NCI-H526 treated with DMSO at 0.1 percent for 48 hours (cell line): ENCODE measurements at regions not wholly inside any gene's neighbourhood (a gene's known extent, or its start where the extent isn't known, plus 50 kb on each side); places are given as distances from the start of the nearest gene placed in this dataset.
"Not testable (repeated sequence)": the region's sequence is repeated elsewhere in the genome, so short reads cannot be mapped to it uniquely, and the experiment has no call there.

ENCODE experiments used
- DNase-seq: peaks from one replicate; lab custom pipeline; 2025; lab: John Stamatoyannopoulos, UW

- no peak for DNase-seq
These were observed 185.9 kb upstream of the G2E3 start for GRCh38 chr14:30373053-30373452.

- DNase-seq: no peak
These were observed 185.4 kb upstream of the G2E3 start for GRCh38 chr14:30373526-30373925.

DNA sequence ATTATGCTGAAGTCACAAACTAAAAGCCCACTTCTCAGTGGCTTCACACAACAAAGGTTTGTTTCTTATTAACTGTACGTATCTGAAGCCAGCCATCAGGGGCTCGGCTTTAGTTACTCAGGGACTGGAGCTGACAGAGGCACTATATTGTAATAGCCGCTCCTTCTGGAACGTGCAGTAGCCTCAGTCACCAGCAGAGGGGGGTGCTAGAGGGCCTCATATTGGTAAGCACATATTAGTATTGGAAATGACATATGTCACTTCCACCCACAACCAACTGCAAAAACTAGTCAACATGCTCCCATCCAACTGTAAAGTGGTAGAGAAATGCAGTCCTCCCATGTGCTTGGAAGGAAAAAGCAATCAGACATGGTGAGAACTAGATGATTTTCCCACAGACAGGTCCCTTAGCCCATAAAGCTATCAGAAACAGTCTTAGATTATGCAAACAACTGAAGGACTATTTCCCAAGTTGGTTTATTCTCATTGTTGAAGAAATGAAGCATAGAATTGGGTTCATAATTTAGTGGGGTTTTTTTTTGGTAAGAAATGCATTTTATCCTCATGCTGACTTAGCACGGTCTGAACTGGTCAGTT, 183.6 kb upstream of the G2E3 start:
- DNase-seq: peak; percentile 21

- no peak for DNase-seq
These were observed 177.0 kb upstream of the G2E3 start for GRCh38 chr14:30381861-30382480.

GRCh38 chr14:30385925-30386324, 173.0 kb upstream of the G2E3 start:
- DNase-seq: no peak

DNA sequence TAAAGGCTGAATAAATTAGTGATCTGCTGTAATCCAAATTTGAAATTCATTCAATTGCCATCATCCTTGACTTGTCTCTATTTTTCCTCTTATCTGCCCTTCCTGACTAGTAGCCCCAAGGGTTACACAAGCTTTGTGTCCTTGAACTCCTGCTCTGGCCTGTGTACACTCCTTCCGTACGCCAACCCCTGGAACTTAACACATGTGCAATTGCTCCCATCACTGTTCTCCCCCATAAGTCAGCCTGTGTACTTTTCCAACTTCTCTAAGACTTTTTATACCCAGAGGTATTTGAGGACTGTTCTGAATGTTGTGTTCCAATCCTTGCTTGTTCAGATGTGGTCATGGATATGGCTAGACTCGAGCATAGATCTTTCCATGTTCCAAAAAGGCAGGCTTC, 171.1 kb upstream of the G2E3 start:
- no peak for DNase-seq

GRCh38 chr14:30389134-30389876, 169.7 kb upstream of the G2E3 start:
- no peak for DNase-seq

DNA sequence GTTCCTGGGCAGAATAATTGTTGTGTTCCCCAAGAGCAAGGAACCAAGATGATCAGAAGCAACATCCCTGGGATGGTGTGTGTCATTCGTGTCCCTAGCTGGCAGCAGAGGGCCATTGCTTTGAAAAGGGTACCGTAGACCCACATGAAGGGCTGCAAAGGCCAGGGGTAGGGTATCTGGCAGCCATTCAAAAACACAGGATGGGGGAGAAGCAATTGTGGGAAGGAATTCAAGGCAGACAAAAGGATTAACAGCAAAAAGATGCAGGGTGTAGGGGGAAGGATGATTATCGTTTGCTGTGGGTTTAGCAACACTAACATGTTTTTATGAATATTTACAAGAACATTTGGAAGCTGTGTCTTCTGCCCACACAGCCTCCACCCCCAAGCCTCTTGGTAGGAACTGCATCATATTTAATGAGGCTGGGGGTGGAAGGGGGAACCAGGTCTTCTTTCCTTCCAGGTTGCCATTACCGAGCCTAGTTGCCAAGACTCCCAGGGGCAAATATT, 169.0 kb upstream of the G2E3 start:
- DNase-seq: no peak

DNA sequence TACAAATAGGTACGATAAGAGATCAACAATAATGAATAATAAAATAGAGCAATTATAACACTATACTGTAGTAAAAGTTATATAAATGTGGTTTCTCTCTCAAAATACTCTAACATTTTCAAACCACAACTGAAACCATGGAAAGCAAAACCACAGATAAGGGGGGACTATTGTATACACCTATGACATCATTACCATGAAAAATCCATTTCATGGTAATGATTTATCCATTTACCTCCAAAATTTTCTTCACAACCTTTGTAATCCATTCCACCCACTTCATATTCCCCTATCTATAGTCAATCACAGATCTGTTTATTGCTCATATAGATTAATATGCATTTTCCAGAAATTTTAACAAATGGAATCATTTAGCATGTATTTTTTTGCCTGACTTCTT, 163.9 kb upstream of the G2E3 start:
- DNase-seq: no peak

DNA sequence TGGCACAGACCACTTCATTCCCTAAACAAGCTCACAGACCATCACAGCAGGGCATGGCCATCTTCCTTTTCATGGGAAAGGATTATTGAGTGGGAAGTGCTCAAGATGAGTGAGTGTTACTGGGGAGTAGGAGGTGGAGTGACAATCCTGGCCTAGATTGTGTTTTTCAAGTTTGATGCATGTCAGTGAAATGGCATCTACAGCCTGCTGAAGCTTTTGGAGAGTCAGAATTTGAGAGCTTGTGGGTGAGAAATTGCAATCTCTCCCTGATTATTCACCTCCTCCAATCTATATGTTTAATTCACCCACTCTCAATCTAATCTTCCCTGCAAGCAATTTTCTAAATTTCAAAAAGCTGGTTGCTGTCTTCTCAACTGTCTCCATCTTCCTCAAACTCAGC, 156.1 kb upstream of the G2E3 start:
- DNase-seq: no peak

DNA sequence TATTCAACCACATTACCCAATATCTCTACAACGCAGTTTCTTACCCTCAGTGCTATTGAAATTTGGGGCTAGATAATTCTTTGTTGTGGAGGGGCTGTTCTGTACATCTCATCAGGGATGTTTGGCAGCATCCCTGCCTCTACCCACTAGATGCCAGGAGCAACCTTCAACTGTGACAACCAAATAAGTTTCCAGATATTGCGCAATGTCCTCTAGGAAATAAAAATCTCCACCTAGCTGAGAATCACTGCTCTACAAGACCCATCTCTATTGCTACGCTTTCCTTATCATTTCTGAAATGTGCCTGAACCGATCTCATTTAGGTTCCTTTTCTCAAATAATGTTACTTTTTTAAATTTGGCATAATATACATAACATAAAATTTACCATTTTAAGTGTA, 155.2 kb upstream of the G2E3 start:
- no peak for DNase-seq

DNA sequence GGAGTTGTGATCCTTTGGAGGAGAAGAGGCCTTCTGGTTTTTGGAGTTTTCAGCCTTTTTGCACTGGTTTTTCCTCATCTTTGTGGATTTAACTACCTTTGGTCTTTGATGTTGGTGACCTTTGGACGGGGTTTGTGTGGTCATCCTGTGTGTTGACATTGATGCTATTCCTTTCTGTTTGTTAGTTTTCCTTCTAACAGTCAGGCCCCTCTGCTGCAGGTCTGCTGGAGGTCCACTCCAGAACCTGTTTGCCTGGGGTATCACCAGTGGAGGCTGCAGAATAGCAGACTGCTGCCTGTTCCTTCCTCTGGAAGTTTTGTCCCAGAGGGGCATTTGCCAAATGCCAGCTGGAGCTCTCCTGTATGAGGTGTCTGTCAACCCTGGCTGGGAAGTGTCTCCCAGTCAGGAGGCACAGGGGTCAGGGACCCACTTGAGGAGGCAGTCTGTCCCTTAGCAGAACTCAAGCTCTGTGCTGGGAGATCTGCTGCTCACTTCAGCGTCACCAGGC, 149.4 kb upstream of the G2E3 start:
- DNase-seq: not testable (repeated sequence)

DNA sequence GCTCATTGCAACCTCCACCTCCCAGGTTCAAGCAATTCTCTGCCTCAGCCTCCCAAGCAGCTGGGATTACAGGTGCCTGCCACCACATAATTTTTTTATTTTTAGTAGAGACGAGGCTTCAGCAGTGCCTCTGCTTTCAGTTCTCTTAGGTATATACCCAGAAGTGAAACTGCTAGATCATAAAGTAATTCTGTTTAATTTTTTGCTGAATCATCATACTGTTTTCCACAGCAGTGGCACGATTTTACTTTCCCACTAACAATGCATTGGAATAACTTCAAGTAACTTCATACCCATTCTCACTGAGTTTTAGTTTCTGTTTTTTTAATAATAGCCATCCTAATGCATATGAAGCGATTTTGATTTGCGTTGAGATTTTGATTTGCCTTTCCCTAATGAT, 148.0 kb upstream of the G2E3 start:
- no peak for DNase-seq

DNA sequence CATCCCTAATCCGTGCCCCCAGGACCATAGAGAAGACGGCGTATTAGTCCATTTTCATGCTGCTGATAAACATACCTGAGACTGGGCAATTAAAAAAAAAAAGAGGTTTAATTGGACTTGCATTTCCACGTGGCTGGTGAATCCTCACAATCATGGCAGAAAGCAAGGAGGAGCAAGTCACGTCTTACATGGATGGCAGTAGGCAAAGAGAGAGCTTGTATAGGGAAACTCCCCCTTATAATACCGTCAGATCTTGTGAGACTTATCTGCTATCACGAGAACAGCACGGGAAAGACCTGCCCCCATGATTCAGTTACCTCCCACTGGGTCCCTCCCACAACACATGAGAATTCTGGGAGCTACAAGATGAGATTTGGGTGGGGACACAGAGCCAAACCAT, 145.8 kb upstream of the G2E3 start:
- DNase-seq: not testable (repeated sequence)

- no peak for DNase-seq
These were observed 141.8 kb upstream of the G2E3 start for GRCh38 chr14:30417121-30417520.

- no peak for DNase-seq
These were observed 141.0 kb upstream of the G2E3 start for GRCh38 chr14:30417999-30418398.

DNA sequence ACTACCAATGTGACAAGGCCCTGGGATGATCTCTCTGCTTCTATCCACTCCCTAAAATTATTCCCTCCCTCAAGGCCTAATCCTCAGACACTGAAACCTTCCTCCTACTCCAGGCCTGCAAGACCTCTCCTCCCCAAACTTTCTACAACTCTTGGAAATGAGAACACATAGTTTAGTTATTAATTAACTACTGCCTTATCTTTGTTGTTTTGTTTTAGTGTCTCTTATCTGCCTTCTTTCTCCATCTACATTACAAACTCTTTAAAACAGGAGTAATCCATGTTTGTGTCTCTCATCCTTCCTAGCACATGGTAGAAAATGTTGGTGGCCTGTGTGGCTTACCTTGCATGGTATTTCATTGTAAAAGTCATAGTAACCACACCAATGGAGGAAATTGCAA, 139.9 kb upstream of the G2E3 start:
- DNase-seq: no peak

DNA sequence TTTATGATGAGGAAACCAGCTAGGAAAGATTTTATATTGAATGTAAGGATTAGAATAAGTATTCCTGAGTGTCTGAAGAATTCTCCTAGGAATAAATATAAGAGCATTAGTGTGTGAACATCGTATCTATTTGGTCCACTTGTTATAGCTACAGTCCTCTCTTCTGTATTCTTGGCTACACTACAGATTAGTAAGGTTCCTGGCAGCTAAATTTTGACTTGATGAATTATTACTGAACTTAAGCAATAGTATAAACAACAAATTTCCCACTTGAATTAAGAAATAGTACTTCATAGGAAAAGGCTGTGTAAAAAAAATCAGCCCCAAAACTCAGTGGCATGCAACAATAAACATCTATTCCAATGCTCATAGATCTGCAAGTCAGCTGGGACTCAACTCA, 138.4 kb upstream of the G2E3 start:
- DNase-seq: no peak

- DNase-seq: no peak
These were observed 132.5 kb upstream of the G2E3 start for GRCh38 chr14:30426463-30426862.

- DNase-seq: no peak
These were observed 131.6 kb upstream of the G2E3 start for GRCh38 chr14:30427401-30427800.

DNA sequence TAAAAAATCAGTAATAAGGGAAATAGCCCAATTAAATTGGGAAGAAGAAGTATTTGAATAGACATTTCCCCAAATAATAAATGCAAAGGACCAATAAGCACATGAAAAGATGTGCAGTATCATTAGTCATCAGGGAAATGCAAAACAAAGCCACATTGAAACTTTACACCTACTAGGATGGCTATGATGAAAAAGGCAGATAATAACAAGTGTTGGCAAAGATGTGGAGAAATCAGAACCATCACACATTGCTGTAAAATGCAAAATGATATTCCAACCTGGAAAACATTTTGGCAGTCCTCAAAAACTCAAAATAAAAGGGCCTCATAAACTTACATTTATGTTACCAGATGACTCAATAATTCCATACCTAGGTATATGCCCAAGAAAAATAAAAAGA, 131.1 kb upstream of the G2E3 start:
- DNase-seq: no peak

DNA sequence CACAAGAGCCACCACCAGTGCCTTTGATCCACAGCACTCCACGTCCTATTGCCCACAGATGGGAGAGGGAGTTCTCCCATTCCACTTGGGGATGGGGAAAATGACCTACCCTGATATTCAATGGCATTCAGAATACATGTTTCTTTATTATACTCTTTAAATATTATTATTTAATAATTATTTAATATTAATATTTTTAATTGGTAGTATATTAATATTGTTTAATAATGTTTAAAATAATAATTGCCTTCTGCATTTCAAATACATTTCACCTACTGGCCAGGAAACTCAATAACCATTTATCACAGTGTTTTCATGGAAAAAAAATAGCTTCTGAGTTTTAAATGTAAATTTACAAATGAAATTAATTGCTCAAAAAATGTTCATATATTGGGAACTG, 127.4 kb upstream of the G2E3 start:
- DNase-seq: no peak

- no peak for DNase-seq
These were observed 118.0 kb upstream of the G2E3 start for GRCh38 chr14:30440961-30441360.
